H9 (cell line): ENCODE measurements at regions not wholly inside any gene's neighbourhood (a gene's known extent, or its start where the extent isn't known, plus 50 kb on each side); places are given as distances from the start of the nearest gene placed in this dataset.

ENCODE experiments used
- DNase-seq: peaks from one replicate; pipeline ENCODE4 v3.0.0-alpha.2; 2017
- H2AFZ ChIP-seq: one replicate; pipeline ENCODE4 v1.6.1; 2013; ENCODE audit warnings: mild to moderate bottlenecking, low read length, control low read depth, moderate library complexity
- H2AK5ac ChIP-seq: 2 replicates; pipeline ENCODE4 v1.6.1; 2013; ENCODE audit warnings: low read length, control low read depth, mixed read lengths; ENCODE audit not compliant: insufficient read length
- H2BK120ac ChIP-seq: one replicate; pipeline ENCODE4 v1.6.1; 2013; ENCODE audit warnings: low read depth, mild to moderate bottlenecking, low read length, control low read depth, inconsistent platforms; ENCODE audit not compliant: poor library complexity, severe bottlenecking
- H2BK12ac ChIP-seq: 2 replicates; pipeline ENCODE4 v1.6.1; 2013; ENCODE audit warnings: low read length, control low read depth, mixed read lengths, low read depth; ENCODE audit not compliant: insufficient read length
- H2BK15ac ChIP-seq: 2 replicates; pipeline ENCODE4 v1.6.1; 2013; ENCODE audit warnings: low read depth, low read length, control low read depth
- H2BK20ac ChIP-seq: one replicate; pipeline ENCODE4 v1.6.1; 2013; ENCODE audit warnings: low read depth, mild to moderate bottlenecking, low read length, control low read depth, inconsistent platforms; ENCODE audit not compliant: poor library complexity, severe bottlenecking
- H2BK5ac ChIP-seq: 2 replicates; pipeline ENCODE4 v1.6.1; 2013; ENCODE audit warnings: low read length, control low read depth, mixed read lengths; ENCODE audit not compliant: insufficient read length
- H3K14ac ChIP-seq: 2 replicates; pipeline ENCODE4 v1.6.1; 2013; ENCODE audit warnings: low read length, control low read depth; ENCODE audit not compliant: insufficient read depth
- H3K18ac ChIP-seq: 2 replicates; pipeline ENCODE4 v1.6.1; 2013; ENCODE audit warnings: low read depth, mild to moderate bottlenecking, mixed read lengths, low read length, control low read depth; ENCODE audit not compliant: insufficient read length
- H3K23ac ChIP-seq: 2 replicates; pipeline ENCODE4 v1.6.1; 2013; ENCODE audit warnings: low read length, control low read depth, mixed read lengths, low read depth; ENCODE audit not compliant: insufficient read length
- H3K23me2 ChIP-seq: 2 replicates; pipeline ENCODE4 v1.6.1; 2013; ENCODE audit warnings: low read depth, mild to moderate bottlenecking, mixed read lengths, low read length, control low read depth; ENCODE audit not compliant: insufficient read length, poor library complexity, severe bottlenecking
- H3K27ac ChIP-seq: 2 replicates; pipeline ENCODE4 v1.5.1; 2013; ENCODE audit warnings: low read length, control low read depth, mixed read lengths, low read depth; ENCODE audit not compliant: insufficient read length
- H3K27me3 ChIP-seq: 2 replicates; pipeline ENCODE4 v1.6.1; 2013; ENCODE audit warnings: low read length, control low read depth, inconsistent platforms; ENCODE audit not compliant: insufficient read depth
- H3K4ac ChIP-seq: 2 replicates; pipeline ENCODE4 v1.6.1; 2013; ENCODE audit warnings: low read depth, mild to moderate bottlenecking, control low read depth, inconsistent platforms, low read length, moderate library complexity
- H3K4me1 ChIP-seq: 2 replicates; pipeline ENCODE4 v1.6.1; 2013; ENCODE audit warnings: low read length, control low read depth, inconsistent platforms; ENCODE audit not compliant: insufficient read depth
- H3K4me2 ChIP-seq: 2 replicates; pipeline ENCODE4 v1.6.1; 2013; ENCODE audit warnings: low read length, control low read depth, mixed read lengths; ENCODE audit not compliant: insufficient read length, insufficient read depth
- H3K56ac ChIP-seq: 2 replicates; pipeline ENCODE4 v1.6.1; 2013; ENCODE audit warnings: low read depth, mild to moderate bottlenecking, mixed read lengths, low read length, control low read depth; ENCODE audit not compliant: insufficient read length
- H3K79me1 ChIP-seq: 2 replicates; pipeline ENCODE4 v1.6.1; 2013; ENCODE audit warnings: low read depth, mild to moderate bottlenecking, moderate library complexity, low read length, control low read depth, inconsistent platforms; ENCODE audit not compliant: insufficient read depth, poor library complexity, severe bottlenecking
- H3K79me2 ChIP-seq: 2 replicates; pipeline ENCODE4 v1.6.1; 2013; ENCODE audit warnings: low read length, control low read depth, inconsistent platforms; ENCODE audit not compliant: insufficient read depth
- H3K9ac ChIP-seq: 2 replicates; pipeline ENCODE4 v1.6.1; 2013; ENCODE audit warnings: low read length, control low read depth, mixed read lengths; ENCODE audit not compliant: insufficient read length; ENCODE audit errors: extremely low read depth
- H3K9me3 ChIP-seq: one replicate; pipeline ENCODE4 v1.6.1; 2013; ENCODE audit warnings: low read depth, low read length, inconsistent platforms; ENCODE audit not compliant: control insufficient read depth
- H3T11ph ChIP-seq: one replicate; pipeline ENCODE4 v1.6.1; 2013; ENCODE audit warnings: mild to moderate bottlenecking, low read length, control low read depth, inconsistent platforms
- H4K20me1 ChIP-seq: one replicate; pipeline ENCODE4 v1.6.1; 2013; ENCODE audit not compliant: control insufficient read depth, insufficient read length, insufficient read depth
- H4K5ac ChIP-seq: 2 replicates; pipeline ENCODE4 v1.6.1; 2013; ENCODE audit warnings: low read depth, mild to moderate bottlenecking, mixed read lengths, low read length, control low read depth; ENCODE audit not compliant: insufficient read length
- H4K8ac ChIP-seq: replicated peaks from 2 replicates; pipeline ENCODE4 v1.6.1; 2013; ENCODE audit warnings: low read length, control low read depth, mixed read lengths, low read depth; ENCODE audit not compliant: insufficient read length
- H4K91ac ChIP-seq: 2 replicates; pipeline ENCODE4 v1.6.1; 2013; ENCODE audit warnings: low read depth, mild to moderate bottlenecking, moderate library complexity, mixed read lengths, low read length, control low read depth; ENCODE audit not compliant: insufficient read length
- H3K27ac Mint-ChIP-seq, 3 experiments: 2 replicates in 2 of 3; 3 replicates in 1 of 3; pipeline ENCODE4 v1.8.0; 2020 to 2021; ENCODE audit warnings: mixed read lengths in 3 of 3, mild to moderate bottlenecking in 1 of 3, moderate library complexity in 1 of 3
- H3K27me3 Mint-ChIP-seq: 2 replicates; pipeline ENCODE4 v1.8.0; 2021; ENCODE audit warnings: low read depth, mild to moderate bottlenecking, moderate library complexity, mixed read lengths
- H3K36me3 Mint-ChIP-seq, 3 experiments: 2 replicates in 2 of 3; 3 replicates in 1 of 3; pipeline ENCODE4 v1.8.0; 2020 to 2021; ENCODE audit warnings: low read depth in 3 of 3, mixed read lengths in 3 of 3; ENCODE audit not compliant: insufficient read depth in 1 of 3
- H3K4me1 Mint-ChIP-seq, 2 experiments: 2 replicates each; pipeline ENCODE4 v1.8.0; 2020; ENCODE audit warnings: mixed read lengths in 2 of 2
- H3K4me3 Mint-ChIP-seq, 2 experiments: 2 replicates in 1 of 2; 3 replicates in 1 of 2; pipeline ENCODE4 v1.8.0; 2020 to 2021; ENCODE audit warnings: mild to moderate bottlenecking in 2 of 2, mixed read lengths in 2 of 2, moderate library complexity in 1 of 2
- H3K9me3 Mint-ChIP-seq, 2 experiments: 2 replicates in 1 of 2; 3 replicates in 1 of 2; pipeline ENCODE4 v1.8.0; 2020; ENCODE audit warnings: mild to moderate bottlenecking in 2 of 2, mixed read lengths in 2 of 2, moderate library complexity in 1 of 2
- CTCF ChIP-seq: fragments of 200-600 bp; sonication (generic); conservative IDR thresholded peaks from 3 replicates; pipeline ENCODE4 v1.8.0; 2021; ENCODE audit warnings: antibody characterized with exemption, mild to moderate bottlenecking
- WGBS: extraction: QIAGEN DNeasy Blood & Tissue Kit; methylation state at CpG from one replicate; pipeline ENCODE4 v1.1.7; 2013; ENCODE audit warnings: missing lambda C conversion rate, low lambda C conversion rate, mixed read lengths; ENCODE audit not compliant: insufficient read length; ENCODE audit errors: extremely low coverage; 5-methylcytosine and 5-hydroxymethylcytosine counted together

GRCh38 chr6:156686995-156687788 is 90.0 kb upstream of the ARID1B start:
- no CpG with 5 or more reads among the region's 105 CpGs for WGBS
- Mint-ChIP-seq H3K4me3 (peak overlapping the region; percentile 89 to 93), H3K27ac (peak overlapping the region; percentile 40 to 97 (median 93)), H3K4me1 (peaks cover 15 to 20% of the 10 kb centered on the region in 2 experiments), H3K36me3 (no peaks in the 10 kb centered on the region), H3K9me3 (no peaks in the 10 kb centered on the region; a peak in 2 of 5 replicates), H3K27me3 (peaks cover 8% of the 10 kb centered on the region)
- Histone ChIP-seq H2BK15ac (no peak overlapping the region), H4K8ac (no peak overlapping the region), H3K9me3 (no peaks in the 10 kb centered on the region), H2BK12ac (no peak overlapping the region), H3K79me2 (no peaks in the 10 kb centered on the region), H3K23ac (no peak overlapping the region), H2AFZ (no peak overlapping the region), H3K18ac (peak overlapping the region; percentile 89), H3K4ac (no peak overlapping the region), H3K27me3 (no peaks in the 10 kb centered on the region), H3T11ph (no peak overlapping the region), H2BK120ac (no peak overlapping the region), H3K14ac (peak overlapping the region; percentile 90), H3K56ac (no peak overlapping the region), H3K9ac (peak overlapping the region; percentile 83), H3K79me1 (no peaks in the 10 kb centered on the region), H3K4me2 (peak overlapping the region; percentile 78), H2AK5ac (no peak overlapping the region), H2BK20ac (no peak overlapping the region), H4K20me1 (no peaks in the 10 kb centered on the region), H3K27ac (no peak overlapping the region), H3K4me1 (peaks cover 3% of the 10 kb centered on the region; the same call in 1 of the 2 replicates), H4K5ac (no peak overlapping the region), H3K23me2 (peaks cover 13% of the 10 kb centered on the region), H4K91ac (no peak overlapping the region), H2BK5ac (no peak overlapping the region)
- TF ChIP-seq CTCF, result no peak; the same call in 2 of the 3 replicates
- peak; percentile 61 for DNase-seq
